ENCODE measurements at regions not wholly inside any gene's neighbourhood (a gene's known extent, or its start where the extent isn't known, plus 50 kb on each side); places are given as distances from the start of the nearest gene placed in this dataset.

DNA sequence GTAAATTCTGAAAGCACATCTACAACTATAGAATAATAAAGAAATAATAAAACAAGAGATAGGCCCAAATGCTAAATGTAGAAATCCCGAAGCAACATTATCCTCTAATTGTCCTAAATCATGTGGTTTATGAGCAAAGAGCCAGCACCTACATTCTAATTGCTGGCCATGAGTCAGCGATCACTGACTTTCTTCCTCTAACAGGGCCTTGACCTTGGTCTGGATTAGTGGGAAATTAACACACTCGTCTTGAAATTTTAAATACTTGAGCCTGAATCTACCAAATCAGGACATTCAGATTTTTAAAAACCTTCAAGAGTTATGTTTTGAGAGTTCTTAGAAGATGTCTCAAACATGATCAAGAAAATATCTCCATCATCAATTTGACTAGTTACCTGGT lies 727.6 kb downstream of the METTL15 start:
- TF ChIP-seq, protein P1, sequence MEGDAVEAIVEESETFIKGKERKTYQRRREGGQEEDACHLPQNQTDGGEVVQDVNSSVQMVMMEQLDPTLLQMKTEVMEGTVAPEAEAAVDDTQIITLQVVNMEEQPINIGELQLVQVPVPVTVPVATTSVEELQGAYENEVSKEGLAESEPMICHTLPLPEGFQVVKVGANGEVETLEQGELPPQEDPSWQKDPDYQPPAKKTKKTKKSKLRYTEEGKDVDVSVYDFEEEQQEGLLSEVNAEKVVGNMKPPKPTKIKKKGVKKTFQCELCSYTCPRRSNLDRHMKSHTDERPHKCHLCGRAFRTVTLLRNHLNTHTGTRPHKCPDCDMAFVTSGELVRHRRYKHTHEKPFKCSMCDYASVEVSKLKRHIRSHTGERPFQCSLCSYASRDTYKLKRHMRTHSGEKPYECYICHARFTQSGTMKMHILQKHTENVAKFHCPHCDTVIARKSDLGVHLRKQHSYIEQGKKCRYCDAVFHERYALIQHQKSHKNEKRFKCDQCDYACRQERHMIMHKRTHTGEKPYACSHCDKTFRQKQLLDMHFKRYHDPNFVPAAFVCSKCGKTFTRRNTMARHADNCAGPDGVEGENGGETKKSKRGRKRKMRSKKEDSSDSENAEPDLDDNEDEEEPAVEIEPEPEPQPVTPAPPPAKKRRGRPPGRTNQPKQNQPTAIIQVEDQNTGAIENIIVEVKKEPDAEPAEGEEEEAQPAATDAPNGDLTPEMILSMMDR (conservative IDR thresholded peaks at IDR 0.05; ENCODE audit: low read depth, low read length): no peak
- peak; percentile 86 for DNase-seq (ENCODE audit: low read depth)
- no peak overlapping the region for H3K4me3 ChIP-seq (ENCODE audit: low read depth, low read length)

DNA sequence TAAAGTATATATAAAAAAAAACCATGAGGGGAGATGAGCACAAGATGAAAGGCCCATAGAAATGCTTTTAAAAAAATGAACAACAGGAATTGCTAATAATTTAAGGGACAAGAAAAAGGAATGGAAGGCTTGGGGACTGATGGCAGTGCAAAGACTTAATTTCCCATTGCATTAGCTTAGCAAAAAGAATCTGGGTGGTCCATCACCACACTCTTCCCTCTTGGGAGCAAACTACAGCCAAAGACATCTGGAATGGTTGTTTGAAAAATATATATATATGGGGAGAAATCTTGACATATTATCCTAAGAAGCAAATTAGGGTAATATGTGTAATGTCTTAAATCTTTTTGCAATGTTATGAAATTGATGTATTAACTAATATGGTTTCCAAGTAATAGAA lies 727.1 kb downstream of the METTL15 start:
- DNase-seq (ENCODE audit: low read depth): no peak
- TF ChIP-seq, protein P1 (conservative IDR thresholded peaks at IDR 0.05; ENCODE audit: low read depth, low read length): no peak
- H3K4me3 ChIP-seq (ENCODE audit: low read depth, low read length): no peak overlapping the region

DNA sequence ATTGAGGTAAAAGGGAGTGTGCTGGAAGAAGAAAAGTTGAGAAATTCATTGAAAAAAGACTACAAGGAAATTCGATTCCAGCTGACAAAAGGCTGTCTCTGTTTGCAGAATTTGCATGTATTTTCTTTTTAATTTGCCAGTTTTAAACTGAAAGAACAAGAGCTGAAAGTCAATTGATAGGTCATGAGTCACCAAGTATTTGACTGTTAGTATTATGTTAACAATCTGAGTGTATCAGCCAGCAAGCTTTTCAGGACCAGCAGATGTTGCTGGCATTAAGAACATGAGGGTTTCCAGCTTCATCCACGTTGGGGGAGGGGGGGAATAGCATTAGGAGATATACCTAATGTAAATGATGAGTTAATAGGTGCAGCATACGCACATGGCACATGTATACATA lies 726.7 kb downstream of the METTL15 start:
- H3K4me3 ChIP-seq (ENCODE audit: low read depth, low read length): no peak overlapping the region
- no peak for DNase-seq (ENCODE audit: low read depth)
- TF ChIP-seq, protein P1 (conservative IDR thresholded peaks at IDR 0.05; ENCODE audit: low read depth, low read length): no peak

DNA sequence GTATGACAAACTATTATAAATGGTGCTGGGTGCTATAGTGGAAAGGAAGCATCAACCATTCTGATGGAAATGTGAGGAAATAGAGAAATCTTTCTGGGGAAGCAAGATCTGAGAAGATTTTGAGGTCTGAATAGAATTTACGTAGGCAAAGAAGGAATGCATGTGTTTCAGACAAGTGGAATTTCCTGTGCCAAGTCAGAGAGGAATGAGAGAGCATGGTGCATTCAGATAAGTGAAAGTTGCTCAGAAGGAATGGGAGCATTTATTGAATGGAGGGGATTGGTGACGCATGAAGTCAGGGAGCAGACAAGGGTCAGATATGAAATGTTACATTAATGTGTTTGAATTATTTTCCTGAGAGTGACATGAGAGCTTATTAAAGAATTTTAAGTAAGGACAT lies 725.5 kb downstream of the METTL15 start:
- no peak overlapping the region for H3K4me3 ChIP-seq (ENCODE audit: low read depth, low read length)
- TF ChIP-seq, protein P1 (conservative IDR thresholded peaks at IDR 0.05; ENCODE audit: low read depth, low read length): no peak
- peak; percentile 89 for DNase-seq (ENCODE audit: low read depth)

DNA sequence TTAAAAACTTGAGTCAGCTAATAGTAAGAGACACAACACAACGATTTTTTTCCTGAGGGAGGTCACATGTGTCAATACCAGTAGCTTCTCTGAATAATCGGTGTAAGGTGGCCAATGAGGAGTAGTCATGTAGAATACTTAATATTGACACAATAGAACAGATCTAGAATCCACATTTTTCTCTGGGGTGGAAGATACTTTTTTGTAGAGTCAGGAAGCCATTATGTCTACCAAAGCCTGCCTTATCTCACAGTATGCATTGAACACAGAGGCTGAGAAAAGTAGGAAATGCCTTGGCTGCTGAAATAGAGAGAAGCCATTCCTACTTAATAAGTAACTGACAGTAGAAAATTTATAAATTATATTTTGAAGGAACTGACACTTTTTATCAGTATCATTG lies 725.0 kb downstream of the METTL15 start:
- TF ChIP-seq, protein P1 (conservative IDR thresholded peaks at IDR 0.05; ENCODE audit: low read depth, low read length): no peak
- H3K4me3 ChIP-seq (ENCODE audit: low read depth, low read length): no peak overlapping the region
- DNase-seq (ENCODE audit: low read depth): no peak

DNA sequence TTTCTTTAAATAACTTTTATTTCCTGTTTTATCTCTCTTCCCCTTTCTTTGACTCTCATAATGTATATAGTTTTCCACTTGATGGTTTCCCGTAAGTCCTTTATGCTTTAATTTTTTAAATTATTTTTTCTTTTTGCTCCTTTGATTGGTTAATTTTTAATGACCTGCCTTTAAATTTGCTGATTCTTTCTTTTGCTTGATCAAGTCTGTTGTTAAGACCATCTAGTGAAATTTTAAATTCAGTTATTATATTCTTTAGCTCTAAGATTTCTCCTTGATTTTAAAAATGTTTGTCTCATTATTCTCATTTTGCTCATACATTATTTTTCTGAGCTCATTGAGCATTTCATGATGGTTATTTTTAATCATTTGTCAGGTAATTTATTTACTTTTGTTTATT lies 718.6 kb downstream of the METTL15 start:
- TF ChIP-seq, protein P1 (conservative IDR thresholded peaks at IDR 0.05; ENCODE audit: low read depth, low read length): no peak
- no peak overlapping the region for H3K4me3 ChIP-seq (ENCODE audit: low read depth, low read length)
- no peak for DNase-seq (ENCODE audit: low read depth)

DNA sequence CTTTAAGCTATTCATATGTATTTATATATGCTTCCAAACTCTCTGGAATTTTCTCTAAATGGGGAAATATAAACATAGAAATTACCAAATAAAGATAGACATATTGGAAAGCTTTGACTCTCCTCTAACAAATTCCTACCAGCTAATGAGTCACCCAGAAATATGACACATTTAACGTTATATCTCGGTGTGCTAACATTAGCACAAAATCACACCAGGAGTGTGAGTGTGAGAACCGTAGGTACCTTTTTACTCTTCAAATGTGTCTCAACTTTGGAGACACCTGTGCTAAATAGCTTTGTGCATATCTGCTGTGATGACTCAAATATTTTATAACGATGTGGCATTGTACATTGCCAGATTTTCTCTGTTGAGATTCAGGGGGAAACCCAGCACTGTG lies 714.4 kb downstream of the METTL15 start:
- no peak overlapping the region for H3K4me3 ChIP-seq (ENCODE audit: low read depth, low read length)
- TF ChIP-seq, protein P1 (conservative IDR thresholded peaks at IDR 0.05; ENCODE audit: low read depth, low read length): no peak
- DNase-seq (ENCODE audit: low read depth): no peak

All from epithelial cell of proximal tubule (primary cell).